GM12891 (cell line): ENCODE measurements at regions not wholly inside any gene's neighbourhood (a gene's known extent, or its start where the extent isn't known, plus 50 kb on each side); places are given as distances from the start of the nearest gene placed in this dataset.

Source experiments
- POLR2A ChIP-seq: IDR thresholded peaks from 2 replicates; pipeline ENCODE4 v1.6.1; 2011; ENCODE audit warnings: low read depth, low read length, control low read depth
- POLR2AphosphoS5 ChIP-seq: IDR thresholded peaks from 2 replicates; pipeline ENCODE4 v1.6.1; 2011; ENCODE audit warnings: low read depth, low read length, control low read depth

DNA sequence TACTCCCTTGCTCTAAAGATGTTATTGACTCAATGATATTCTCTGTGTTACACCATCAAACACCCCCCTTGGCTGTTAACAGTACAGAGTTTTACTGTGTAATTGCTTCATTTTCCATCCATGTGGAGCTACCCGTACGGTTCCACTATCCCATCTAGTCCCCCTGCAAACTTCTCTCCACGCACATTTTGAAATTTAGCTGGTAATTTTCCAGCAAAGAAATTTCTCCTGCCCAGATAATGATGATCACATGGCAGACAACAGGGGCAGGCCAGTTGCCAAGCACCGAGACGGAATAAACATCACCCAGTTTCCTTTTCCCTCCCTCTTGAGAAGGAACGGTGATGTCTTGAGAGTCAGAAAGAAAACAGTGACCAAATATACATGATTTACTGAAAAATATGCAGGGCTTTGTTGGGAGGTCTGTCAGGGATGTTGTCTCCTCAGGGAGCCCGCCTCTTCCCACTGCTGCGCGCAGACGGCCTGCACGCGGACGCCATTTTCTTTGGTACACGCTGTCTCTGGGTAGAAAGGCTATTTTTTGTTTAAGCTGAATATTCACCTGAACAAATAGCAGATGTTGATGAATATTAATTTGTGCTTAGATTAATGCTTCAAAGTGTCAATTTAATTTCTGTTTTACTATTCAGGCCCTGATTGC lies 109.9 kb downstream of the OLFM4 start:
- TF ChIP-seq POLR2A (no peak), POLR2AphosphoS5 (no peak)
